ENCODE measurements at regions not wholly inside any gene's neighbourhood (a gene's known extent, or its start where the extent isn't known, plus 50 kb on each side); places are given as distances from the start of the nearest gene placed in this dataset.

DNA sequence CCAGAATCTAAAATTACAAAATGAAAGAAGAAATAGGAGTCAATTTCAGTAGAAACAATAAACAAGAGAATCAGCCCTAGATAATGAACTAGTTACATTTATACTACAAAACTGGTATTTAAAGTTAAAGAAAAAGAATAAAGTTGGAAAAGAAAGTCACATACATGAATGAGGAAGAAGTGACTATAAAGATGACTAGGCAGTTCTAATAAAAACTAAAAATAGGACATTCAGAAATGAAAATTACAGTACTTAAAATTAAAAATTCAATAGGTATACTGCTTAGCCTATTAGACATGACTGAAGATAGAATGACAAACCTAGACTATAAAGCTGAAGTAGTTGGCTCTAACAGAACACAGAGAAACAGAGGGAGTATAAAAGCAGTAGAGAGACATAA is 108.8 kb downstream of the AHR start:
- TF ChIP-seq, protein P1, sequence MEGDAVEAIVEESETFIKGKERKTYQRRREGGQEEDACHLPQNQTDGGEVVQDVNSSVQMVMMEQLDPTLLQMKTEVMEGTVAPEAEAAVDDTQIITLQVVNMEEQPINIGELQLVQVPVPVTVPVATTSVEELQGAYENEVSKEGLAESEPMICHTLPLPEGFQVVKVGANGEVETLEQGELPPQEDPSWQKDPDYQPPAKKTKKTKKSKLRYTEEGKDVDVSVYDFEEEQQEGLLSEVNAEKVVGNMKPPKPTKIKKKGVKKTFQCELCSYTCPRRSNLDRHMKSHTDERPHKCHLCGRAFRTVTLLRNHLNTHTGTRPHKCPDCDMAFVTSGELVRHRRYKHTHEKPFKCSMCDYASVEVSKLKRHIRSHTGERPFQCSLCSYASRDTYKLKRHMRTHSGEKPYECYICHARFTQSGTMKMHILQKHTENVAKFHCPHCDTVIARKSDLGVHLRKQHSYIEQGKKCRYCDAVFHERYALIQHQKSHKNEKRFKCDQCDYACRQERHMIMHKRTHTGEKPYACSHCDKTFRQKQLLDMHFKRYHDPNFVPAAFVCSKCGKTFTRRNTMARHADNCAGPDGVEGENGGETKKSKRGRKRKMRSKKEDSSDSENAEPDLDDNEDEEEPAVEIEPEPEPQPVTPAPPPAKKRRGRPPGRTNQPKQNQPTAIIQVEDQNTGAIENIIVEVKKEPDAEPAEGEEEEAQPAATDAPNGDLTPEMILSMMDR (conservative IDR thresholded peaks at IDR 0.05): no peak
- TF ChIP-seq ZFX (IDR thresholded peaks at IDR 0.05): no peak
